ENCODE measurements at regions not wholly inside any gene's neighbourhood (a gene's known extent, or its start where the extent isn't known, plus 50 kb on each side); places are given as distances from the start of the nearest gene placed in this dataset.
"Not testable (repeated sequence)": the region's sequence is repeated elsewhere in the genome, so short reads cannot be mapped to it uniquely, and the experiment has no call there.

DNA sequence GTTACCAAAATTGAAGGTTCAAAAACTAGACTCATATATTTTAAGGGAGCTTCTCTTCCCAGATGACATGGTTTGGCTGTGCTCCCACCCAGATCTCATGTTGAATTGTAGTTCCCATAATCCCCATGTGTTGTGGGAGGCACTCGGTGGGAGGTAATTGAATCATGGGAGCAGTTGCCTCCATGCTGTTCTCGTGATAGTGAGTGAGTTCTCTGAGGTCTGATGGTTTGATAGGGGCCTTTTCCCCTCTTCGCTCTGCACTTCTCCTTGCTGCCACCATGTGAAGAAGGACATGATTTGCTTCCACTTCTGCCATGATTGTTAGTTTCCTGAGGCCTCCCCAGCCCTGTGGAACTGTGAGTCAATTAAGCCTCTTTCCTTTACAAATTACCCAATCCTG is 140.1 kb downstream of the MAIP1 start:
- H3K27ac ChIP-seq, result no peak overlapping the region
- H3K4me3 ChIP-seq, result no peak overlapping the region

DNA sequence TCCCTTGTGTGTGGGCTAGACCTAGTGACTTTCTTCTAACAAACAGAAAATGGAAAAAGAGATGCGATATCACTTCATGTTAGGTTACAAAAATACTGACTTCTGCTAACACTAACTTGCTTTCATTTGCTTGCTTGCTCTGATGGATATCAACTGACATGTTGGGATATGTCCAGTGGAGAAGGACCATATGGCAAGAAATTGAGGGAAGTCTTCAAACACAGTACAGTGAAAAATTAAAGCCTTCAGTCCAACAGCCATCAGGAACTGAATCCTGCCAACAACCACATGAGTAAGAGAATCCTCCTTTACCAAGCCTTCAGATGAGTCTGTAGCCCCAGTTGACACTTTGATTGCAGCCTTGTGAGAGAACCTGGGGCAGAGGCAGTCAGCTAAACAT is 143.9 kb downstream of the MAIP1 start:
- Histone ChIP-seq H3K4me3 (no peak overlapping the region), H3K27ac (no peak overlapping the region)

DNA sequence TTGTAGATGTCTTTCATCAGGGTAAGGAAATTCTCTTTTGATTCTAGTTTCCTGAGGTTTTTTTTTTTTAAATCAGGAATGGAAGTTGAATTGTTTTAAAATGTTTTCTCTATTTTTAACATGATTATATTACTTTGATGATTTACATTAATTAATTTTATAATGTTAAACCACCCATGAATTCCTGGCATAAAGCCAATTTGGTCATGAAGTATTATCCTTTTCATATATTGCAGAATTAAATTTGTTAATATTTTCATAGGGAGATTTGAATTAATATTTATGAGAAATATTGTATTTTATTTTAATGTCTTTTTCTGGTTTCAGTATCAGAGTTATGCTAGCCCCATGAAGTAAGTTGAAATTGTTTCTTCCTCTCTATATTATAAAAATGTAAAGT is 144.6 kb downstream of the MAIP1 start:
- Histone ChIP-seq H3K27ac (no peak overlapping the region), H3K4me3 (no peak overlapping the region)

DNA sequence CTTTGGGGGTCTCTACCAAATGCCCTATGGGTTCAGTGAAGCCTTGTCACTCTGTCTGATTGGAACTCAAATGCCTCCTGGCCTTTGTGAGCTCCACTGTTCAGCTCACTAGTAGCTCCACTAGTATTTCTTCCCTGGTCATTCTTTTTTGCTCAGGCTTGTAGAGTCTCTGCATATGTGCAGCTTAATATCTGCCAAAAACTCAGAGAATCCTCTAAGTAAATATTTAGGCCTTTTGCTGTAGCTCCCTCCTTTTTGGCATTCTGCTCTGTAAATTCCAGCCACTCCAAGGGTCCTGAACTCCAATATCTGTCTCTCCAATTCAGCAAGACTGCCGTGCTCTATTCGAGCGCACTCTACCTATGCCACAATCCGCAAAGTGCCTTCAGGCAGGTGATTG is 146.5 kb downstream of the MAIP1 start:
- no peak overlapping the region for H3K27ac ChIP-seq
- no peak overlapping the region for H3K4me3 ChIP-seq

DNA sequence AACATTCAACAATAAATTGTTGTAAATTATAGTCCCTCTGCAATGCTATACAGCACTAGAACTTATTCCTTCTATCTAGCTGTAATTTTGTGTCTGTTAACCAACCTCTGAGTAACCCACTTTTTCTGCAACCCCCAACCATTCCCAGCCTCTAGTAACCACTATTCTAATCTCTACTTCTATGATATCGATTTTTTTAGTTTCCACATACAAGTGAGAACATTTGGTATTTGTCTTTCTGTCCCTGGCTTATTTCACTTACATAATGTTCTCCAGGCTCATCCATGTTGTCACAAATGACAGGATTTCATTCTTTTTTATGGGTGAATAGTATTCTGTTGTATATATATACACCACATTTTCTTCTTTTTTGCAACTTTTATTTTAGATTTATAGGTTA is 147.6 kb downstream of the MAIP1 start:
- no peak overlapping the region for H3K4me3 ChIP-seq
- no peak overlapping the region for H3K27ac ChIP-seq

DNA sequence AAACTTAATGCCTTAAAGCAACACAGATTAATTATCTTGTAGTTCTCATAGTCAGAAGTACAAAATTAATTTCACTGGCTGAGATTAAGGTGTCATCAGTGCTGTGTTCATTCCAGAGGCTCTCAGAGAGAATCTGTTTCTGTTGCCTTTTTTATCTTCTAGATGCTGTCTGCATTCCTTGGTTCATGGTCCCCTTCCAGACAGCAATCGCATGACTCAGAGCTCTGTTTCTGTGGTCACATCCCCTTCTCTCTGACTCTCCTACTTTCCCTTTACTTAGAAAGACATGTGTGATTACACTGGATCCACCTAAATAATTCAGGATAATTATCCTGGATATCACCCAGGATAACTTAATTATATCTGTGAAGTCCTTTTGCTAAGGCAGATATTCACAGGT is 148.6 kb downstream of the MAIP1 start:
- Histone ChIP-seq H3K4me3 (no peak overlapping the region), H3K27ac (no peak overlapping the region)

DNA sequence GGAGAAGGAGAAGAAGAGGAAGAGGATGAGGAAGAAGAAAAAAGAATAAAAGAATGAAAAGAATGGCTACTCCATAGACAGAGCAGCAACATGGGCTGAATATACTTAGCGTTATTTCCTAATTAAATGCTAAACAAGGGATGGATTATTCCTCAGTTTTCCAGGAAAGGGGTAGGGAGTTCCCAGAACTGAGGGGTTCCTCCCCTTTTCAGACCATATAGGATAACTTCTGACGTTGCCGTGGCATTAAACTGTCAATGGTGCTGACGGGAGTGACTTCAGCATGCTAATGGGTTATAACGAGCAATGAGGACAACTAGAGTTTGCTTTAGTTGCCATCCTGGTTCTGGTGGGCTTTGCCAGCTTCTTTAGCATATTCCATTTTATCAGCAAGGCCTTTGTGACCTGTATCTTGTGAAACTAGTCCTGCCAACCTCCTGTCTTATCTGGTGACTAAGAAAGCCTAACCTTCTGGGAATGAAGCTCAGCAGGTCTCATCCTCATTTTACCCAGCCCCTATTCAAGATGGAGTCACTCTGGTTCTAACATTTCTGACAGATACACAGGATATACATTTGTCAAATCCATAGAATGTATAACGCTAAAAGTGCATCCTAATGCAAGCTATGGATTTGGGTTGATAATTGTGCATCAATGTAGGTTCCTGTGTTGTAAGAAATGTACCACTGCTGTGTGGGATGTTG is 152.3 kb downstream of the MAIP1 start:
- Histone ChIP-seq H3K27ac (no peak overlapping the region), H3K4me3 (no peak overlapping the region)

DNA sequence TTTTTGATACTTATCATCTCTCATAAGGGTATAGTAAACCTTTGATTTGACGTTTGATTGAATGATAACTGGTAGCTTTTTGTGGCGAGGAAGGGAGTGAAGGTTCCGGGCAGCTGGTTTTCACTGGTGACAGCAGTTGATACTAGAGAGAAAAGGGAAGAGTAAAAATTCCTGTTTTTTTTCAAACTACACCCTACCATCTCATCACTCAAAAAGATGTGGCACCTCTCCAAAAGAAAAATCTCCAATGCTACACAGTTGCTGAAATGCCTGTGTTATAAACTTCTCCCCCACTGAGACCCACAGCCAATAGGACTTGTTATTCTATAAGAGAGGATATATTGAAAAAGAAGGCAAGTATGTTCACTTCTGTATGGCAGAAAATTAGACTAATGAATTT is 154.0 kb downstream of the MAIP1 start:
- H3K4me3 ChIP-seq, result no peak overlapping the region
- H3K27ac ChIP-seq, result no peak overlapping the region

DNA sequence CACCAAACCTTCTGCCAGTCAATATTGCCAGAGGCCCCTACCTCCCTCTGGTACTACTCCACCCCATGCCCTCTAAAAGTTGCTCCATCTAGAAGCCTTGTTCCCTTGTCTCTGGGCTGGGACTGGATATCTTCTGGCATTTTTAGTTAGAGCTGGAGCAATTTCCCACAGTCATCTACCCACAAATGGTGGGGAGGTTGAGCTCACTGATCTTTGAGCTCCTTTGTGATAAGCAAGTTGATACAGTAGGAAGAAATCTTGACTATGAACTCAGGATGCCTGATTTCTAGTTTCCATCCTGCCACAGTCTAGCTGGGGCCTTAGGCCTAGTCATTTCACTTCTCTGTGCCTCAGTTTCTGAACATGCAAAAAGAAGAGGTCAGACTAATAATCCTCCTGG is 155.0 kb downstream of the MAIP1 start:
- Histone ChIP-seq H3K4me3 (no peak overlapping the region), H3K27ac (no peak overlapping the region)

DNA sequence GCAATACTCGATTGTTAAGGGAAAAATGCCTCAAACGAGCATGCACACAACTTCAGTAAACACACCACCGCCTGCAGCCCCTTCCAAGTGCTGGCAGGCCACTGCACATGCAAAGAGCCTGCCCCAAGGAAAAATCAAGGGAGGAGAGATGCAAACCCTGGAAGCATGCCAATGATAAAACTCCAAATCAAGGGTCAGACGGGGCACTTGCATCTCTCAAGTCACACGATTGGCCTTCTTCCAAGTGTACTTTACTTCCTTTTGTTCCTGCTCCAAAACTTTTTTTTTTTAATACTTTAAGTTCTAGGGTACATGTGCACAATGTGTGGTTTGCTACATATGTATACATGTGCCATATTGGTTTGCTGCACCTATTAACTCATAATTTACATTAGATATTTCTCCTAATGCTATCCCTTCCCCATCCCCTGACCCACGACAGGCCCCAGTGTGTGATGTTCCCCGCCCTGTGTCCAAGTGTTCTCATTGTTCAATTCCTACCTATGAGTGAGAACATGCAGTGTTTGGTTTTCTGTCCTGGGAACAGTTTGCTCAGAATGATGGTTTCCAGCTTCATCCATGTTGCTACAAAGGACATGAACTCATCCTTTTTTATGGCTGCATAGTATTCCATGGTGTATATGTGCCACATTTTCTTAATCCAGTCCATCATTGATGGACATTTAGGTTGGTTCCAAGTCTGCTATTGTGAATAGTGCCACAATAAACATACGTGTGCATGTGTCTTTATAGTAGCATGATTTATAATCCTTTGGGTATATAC is 157.8 kb downstream of the MAIP1 start:
- H3K27ac ChIP-seq, H3K4me3 ChIP-seq: not testable (repeated sequence)

DNA sequence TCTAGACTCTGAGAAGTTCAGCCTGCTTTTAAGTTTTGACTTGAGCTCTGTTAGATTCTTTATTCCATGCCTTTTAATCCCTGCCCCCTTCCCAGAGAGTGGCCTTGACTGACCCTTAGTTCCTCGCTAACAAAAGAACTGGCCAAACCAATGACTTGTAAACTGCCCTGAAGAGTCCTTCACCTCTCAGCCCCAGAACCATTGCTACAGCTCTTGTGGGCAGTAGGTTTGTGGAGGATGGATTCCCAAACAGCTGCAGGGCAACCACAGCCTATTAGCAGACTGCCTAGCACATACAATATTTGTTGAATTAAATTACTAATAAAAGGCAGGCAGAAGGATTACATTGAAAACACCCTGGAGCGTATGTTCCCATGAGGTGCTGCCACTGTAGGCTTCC is 163.9 kb downstream of the MAIP1 start:
- no peak overlapping the region for H3K27ac ChIP-seq
- H3K4me3 ChIP-seq, result no peak overlapping the region

DNA sequence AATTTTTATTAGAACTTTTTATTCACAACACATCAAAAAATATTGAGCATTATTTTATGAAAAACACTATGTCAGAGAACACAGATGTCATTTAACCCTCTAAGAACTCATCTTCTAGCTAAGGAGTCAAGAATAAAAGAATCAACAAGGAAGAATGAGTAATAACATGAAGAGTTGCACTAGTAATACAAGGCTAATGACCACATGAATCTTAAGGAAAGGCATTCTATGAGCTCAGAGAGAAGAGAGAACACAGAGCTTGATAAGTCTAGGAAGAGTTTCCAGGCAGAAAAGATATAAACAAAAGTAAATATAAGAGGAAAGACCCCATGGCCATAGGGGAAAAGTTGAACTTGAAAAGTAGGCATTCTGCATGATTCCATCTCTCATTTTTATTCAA is 166.5 kb downstream of the MAIP1 start:
- no peak overlapping the region for H3K27ac ChIP-seq
- H3K4me3 ChIP-seq, result no peak overlapping the region

DNA sequence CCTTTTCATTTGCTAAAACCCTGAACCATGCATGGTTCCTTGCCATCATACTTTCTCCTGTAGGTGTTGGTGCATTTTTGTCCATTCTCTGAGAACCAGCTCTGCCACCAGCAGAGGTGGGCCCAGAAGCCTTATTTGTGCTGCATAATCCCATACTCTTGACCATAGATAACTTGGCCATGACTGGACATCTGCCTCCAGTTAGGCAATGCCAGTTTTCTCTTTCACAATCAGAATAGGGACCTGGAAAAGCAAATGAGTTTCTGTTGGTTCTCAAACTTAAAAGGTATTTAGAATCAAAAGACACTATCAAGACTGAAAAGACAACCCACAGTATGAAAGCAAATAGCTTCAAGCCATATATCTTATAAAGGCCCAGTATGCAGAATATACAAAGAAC is 167.3 kb downstream of the MAIP1 start:
- Histone ChIP-seq H3K27ac (no peak overlapping the region), H3K4me3 (no peak overlapping the region)

DNA sequence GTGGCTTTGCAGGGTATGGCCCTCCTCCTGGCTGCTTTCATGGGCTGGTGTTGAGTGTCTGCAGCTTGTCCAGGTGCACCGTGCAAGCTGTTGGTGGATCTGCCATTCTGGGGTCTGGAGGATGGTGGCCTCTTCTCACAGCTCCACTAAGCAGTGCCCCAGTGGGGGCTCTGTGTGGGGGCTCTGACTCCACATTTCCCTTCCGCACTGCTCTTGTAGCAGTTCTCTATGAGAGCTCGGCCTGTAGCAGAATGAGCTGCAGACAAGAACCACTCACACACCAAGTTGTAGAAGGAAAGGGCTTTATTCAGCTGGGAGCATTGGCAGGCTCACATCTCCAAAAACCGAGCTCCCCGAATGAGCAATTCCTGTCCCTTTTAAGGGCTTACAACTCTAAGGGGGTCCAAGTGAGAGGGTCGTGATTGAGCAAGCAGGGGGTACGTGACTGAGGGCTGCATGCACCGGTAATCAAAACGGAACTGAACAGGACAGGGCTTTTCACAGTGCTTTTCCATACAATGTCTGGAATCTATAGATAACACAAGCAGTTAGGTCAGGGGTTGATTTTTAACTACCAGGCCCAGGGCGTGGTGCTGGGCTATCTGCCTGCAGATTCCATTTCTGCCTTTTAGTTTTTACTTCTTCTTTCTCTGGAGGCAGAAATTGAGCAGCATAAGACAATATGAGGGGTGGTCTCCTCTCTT is 169.4 kb downstream of the MAIP1 start:
- not testable (repeated sequence) for H3K27ac ChIP-seq, H3K4me3 ChIP-seq

DNA sequence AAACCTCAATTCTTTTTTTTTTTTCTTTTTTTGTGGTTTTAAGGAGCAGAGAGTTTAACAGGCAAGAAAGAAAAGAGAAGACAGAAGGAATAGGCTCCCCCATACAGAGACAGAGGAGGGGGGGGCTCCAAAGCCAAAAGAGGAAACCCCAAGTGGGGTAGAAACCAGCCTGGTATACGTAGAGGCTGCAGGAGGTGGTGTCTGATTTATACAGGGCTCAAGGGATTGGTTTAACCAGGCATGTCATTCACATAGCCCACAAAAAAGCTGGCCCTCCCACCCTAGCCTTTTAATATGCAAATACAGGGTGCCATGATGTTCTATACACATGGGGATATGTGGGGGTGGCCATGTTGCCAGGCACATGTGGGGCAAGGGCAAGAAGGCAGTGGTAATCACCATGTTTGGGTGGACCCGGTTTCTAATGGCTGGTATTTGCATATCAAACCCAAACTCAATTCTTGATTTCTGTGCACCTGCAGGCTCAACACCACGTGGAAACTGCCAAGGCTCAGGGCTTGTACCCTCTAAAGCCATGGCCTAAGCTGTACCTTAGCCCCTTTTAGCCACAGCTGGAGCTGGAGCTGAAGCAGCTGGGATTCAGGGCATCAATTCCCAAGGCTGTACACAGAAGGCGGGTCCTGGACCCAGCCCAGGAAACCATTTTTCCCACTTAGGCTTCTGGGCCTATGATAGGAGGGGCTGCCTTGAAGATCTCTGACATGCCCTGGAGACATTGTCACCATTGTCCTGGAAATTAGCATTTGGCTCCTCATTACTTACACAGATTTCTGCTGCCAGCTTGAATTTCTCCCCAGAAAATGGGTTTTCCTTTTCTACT is 170.3 kb downstream of the MAIP1 start:
- Histone ChIP-seq H3K27ac (no peak overlapping the region), H3K4me3 (no peak overlapping the region)

DNA sequence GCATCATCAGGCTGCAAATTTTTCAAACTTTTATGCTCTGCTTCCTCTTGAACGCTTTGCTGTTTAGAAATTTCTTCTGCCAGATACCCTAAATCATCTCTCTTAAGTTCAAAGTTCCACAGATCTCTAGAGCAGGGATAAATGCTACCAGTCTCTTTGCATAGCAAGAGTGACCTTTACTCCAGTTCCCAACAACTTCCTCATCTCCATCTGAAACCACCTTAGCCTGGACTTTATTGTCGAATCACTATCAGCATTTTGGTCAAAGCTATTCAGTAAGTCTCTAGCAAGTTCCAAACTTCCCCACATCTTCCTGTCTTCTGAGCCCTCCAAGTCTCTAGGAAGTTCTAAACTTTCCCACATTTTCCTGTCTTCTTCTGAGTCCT is 170.9 kb downstream of the MAIP1 start:
- not testable (repeated sequence) for H3K4me3 ChIP-seq, H3K27ac ChIP-seq

DNA sequence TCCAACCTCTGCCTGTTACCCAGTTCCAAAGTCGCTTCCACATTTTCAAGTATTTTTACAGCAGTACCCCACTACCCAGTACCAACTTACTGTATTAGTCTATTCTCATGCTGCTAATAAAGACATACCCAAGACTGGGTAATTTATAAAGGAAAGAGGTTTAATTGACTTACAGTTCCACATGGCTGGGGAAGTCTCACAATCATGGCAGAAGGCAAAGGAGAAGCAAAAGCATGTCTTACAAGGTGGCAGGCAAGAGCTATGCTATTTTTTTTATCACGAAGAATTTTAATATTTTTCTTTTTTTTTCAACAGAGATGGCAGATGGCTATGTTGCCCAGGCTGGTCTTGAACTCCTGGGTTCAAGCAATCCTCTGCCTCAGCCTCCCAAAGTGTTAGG is 171.3 kb downstream of the MAIP1 start:
- H3K4me3 ChIP-seq, H3K27ac ChIP-seq: not testable (repeated sequence)

DNA sequence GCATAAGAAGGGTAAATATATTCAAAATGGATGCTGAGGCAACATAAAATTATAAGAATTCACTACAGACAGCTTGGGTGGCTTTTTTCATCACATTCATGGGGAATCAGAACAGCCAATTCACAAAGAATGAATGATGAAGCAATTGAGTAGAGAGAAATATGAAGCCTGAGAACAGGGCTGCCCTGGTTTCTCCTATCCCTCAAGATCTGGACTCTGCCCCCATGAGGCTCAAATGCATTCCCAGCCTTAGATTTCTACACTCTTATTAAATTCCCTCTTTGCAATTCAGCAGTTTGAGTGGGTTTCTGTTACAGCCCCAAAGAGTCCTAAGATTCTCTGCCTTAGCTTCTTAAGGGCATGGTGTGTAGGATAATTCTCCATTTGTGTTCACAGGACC is 172.5 kb downstream of the MAIP1 start:
- peak overlapping the region in 6 of 21 experiments; percentile 6 to 61 (median 25) for H3K27ac ChIP-seq
- H3K4me3 ChIP-seq, result no peak overlapping the region

DNA sequence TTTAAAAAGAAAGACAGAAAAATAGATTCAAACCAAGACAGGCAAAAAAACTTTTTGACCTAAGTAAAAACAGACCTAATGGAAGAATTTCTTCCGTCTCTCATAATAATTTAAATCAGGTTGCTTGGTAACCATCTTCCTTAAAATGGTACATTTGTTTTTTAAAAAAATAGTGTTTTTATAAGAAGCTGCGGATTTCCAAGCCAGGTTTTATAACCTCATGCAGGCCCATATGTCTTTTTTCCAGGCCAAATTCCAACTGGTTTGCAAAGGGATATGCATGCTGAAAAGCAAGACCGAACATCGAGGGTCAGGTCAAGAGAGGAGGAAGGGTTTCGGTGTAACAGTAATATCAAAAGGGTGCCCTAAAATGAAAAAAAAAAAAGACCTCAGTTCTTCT is 172.9 kb downstream of the MAIP1 start:
- Histone ChIP-seq H3K27ac (peak overlapping the region in 5 of 21 experiments; percentile 5 to 61 (median 27)), H3K4me3 (no peak overlapping the region)

Data from skin epidermis (tissue), 12 donors.